Neuronal stem cell (in vitro differentiated cells): ENCODE measurements at regions not wholly inside any gene's neighbourhood (a gene's known extent, or its start where the extent isn't known, plus 50 kb on each side); places are given as distances from the start of the nearest gene placed in this dataset.

Experiments used
- DNase-seq: peaks from one replicate; pipeline ENCODE4 v3.0.0-alpha.2; 2013; ENCODE audit warnings: low spot score
- H2AFZ ChIP-seq: one replicate; pipeline ENCODE4 v1.6.1; 2013; ENCODE audit warnings: mild to moderate bottlenecking, low read length, inconsistent platforms
- H2AK5ac ChIP-seq: 2 replicates; pipeline ENCODE4 v1.6.1; 2013; ENCODE audit warnings: low read depth, mild to moderate bottlenecking, inconsistent platforms, low read length, moderate library complexity, mixed read lengths
- H2BK120ac ChIP-seq: 2 replicates; pipeline ENCODE4 v1.6.1; 2013; ENCODE audit warnings: low read depth, mild to moderate bottlenecking, inconsistent platforms, low read length, moderate library complexity, mixed read lengths
- H2BK12ac ChIP-seq: one replicate; pipeline ENCODE4 v1.6.1; 2013; ENCODE audit warnings: low read length, inconsistent platforms
- H2BK15ac ChIP-seq: 2 replicates; pipeline ENCODE4 v1.6.1; 2013; ENCODE audit warnings: mild to moderate bottlenecking, low read length, inconsistent platforms, mixed read lengths
- H2BK5ac ChIP-seq: one replicate; pipeline ENCODE4 v1.6.1; 2013; ENCODE audit warnings: inconsistent platforms, mild to moderate bottlenecking, low read length, moderate library complexity
- H3K14ac ChIP-seq: one replicate; pipeline ENCODE4 v1.6.1; 2013; ENCODE audit warnings: low read length, inconsistent platforms
- H3K18ac ChIP-seq: 2 replicates; pipeline ENCODE4 v1.6.1; 2013; ENCODE audit warnings: low read length, inconsistent platforms
- H3K23ac ChIP-seq: 2 replicates; pipeline ENCODE4 v1.6.1; 2013; ENCODE audit warnings: low read depth, mild to moderate bottlenecking, mixed read lengths, low read length, inconsistent platforms; ENCODE audit not compliant: poor library complexity
- H3K27ac ChIP-seq: replicated peaks from 3 replicates; pipeline ENCODE4 v1.5.1; 2013; ENCODE audit warnings: low read length, inconsistent platforms
- H3K27me3 ChIP-seq, 3 experiments: 2 replicates each; pipeline ENCODE4 v1.6.1; 2013; ENCODE audit warnings: low read length in 3 of 3, mild to moderate bottlenecking in 2 of 3, inconsistent platforms in 1 of 3, low read depth in 1 of 3, mixed read lengths in 1 of 3, moderate library complexity in 1 of 3; ENCODE audit not compliant: control insufficient read depth in 3 of 3, insufficient read depth in 3 of 3
- H3K36me3 ChIP-seq, 2 donors: replicated peaks in 1 of 2; 2 replicates each; pipeline ENCODE4 v1.6.1; 2013; ENCODE audit warnings: low read length in 2 of 2; ENCODE audit not compliant: control insufficient read depth in 2 of 2, insufficient read depth in 2 of 2
- H3K4ac ChIP-seq: 2 replicates; pipeline ENCODE4 v1.6.1; 2013; ENCODE audit warnings: inconsistent platforms, mild to moderate bottlenecking, low read length, moderate library complexity
- H3K4me1 ChIP-seq, 2 donors: 1 replicate in 1 of 2; 2 replicates in 1 of 2; pipeline ENCODE4 v1.6.1; 2013; ENCODE audit warnings: low read length in 2 of 2, low read depth in 1 of 2; ENCODE audit not compliant: control insufficient read depth in 2 of 2, insufficient read depth in 1 of 2
- H3K4me2 ChIP-seq: one replicate; pipeline ENCODE4 v1.6.1; 2013; ENCODE audit warnings: mild to moderate bottlenecking, low read length, inconsistent platforms; ENCODE audit not compliant: insufficient read depth, poor library complexity, severe bottlenecking
- H3K4me3 ChIP-seq, 2 donors: 2 replicates each; pipeline ENCODE4 v1.5.1; 2013; ENCODE audit warnings: low read length in 2 of 2, mild to moderate bottlenecking in 2 of 2, inconsistent platforms in 1 of 2, moderate library complexity in 1 of 2
- H3K79me1 ChIP-seq: one replicate; pipeline ENCODE4 v1.6.1; 2013; ENCODE audit warnings: low read depth, mild to moderate bottlenecking, inconsistent platforms, low read length, moderate library complexity
- H3K9ac ChIP-seq: one replicate; pipeline ENCODE4 v1.6.1; 2013; ENCODE audit warnings: mild to moderate bottlenecking, low read depth, low read length, inconsistent platforms; ENCODE audit not compliant: poor library complexity
- H3K9me3 ChIP-seq, 2 donors: replicated peaks in 1 of 2; 2 replicates each; pipeline versions ENCODE3 to v1.6.1; 2013; ENCODE audit warnings: low read length in 2 of 2, mild to moderate bottlenecking in 2 of 2, inconsistent platforms in 1 of 2, low read depth in 1 of 2, mixed read lengths in 1 of 2, moderate library complexity in 1 of 2; ENCODE audit not compliant: control insufficient read depth in 2 of 2, insufficient read depth in 1 of 2
- H4K8ac ChIP-seq: one replicate; pipeline ENCODE4 v1.6.1; 2013; ENCODE audit warnings: low read depth, mild to moderate bottlenecking, inconsistent platforms, low read length, moderate library complexity
- H4K91ac ChIP-seq: one replicate; pipeline ENCODE4 v1.6.1; 2013; ENCODE audit warnings: low read length, low read depth, mild to moderate bottlenecking, inconsistent platforms; ENCODE audit not compliant: poor library complexity
- WGBS, 2 donors: extraction: QIAGEN DNeasy Blood & Tissue Kit; methylation state at CpG; one replicate each; pipeline ENCODE4 v1.1.7; 2013; ENCODE audit warnings: missing lambda C conversion rate in 2 of 2, mixed read lengths in 1 of 2; ENCODE audit not compliant: insufficient read length in 2 of 2, insufficient replicate concordance in 1 of 2; ENCODE audit errors: extremely low coverage in 2 of 2; 5-methylcytosine and 5-hydroxymethylcytosine counted together

DNA sequence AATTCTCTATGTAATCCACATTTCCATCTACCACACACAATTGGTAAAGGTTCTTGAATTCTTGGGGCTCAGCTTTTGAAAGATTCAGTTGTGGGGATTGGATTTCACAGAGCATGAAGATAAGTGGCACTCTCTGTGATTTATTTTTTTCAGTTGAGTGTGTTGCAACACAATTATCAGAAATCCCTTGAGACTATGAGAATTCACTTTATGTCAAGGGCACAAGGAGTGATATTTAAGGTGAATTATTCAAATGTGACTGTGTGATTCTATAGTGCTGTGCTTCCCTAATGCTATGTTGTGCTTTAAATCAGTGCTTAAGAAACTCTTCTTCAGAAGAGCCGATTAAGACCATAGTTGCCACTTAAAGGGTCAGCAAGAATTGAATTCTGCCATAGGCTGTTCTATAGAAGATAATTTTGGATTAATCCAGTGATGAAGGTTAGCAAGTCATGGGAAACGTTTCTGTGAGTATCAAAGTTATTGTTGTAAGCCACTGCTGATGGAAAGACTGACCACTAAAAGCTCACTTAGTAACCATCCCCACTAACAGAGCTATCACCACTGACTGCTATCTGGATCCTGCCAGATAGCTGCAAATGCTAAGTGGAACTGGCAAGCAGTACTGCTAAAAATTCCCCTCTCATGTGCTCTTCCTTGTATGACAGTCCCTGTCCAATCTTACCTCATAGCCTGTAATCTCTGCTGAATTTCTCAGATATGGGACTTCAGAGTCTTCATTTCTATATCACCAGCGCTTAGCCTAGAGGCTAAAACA lies 134.0 kb upstream of the SEMA3D start:
- Histone ChIP-seq H3K9me3 (no peaks in the 10 kb centered on the region), H3K27me3 (no peaks in the 10 kb centered on the region), H3K18ac (no peak overlapping the region), H3K4me1 (peaks cover 0 to 2% of the 10 kb centered on the region in 2 donors), H3K4me3 (no peak overlapping the region), H2AFZ (no peak overlapping the region), H3K9ac (no peak overlapping the region), H3K27ac (no peak overlapping the region), H2BK15ac (no peak overlapping the region), H2BK12ac (no peak overlapping the region), H3K14ac (no peak overlapping the region), H3K4ac (no peak overlapping the region), H4K91ac (no peak overlapping the region), H4K8ac (no peak overlapping the region), H3K4me2 (no peak overlapping the region), H2AK5ac (no peak overlapping the region), H3K79me1 (peaks cover 2% of the 10 kb centered on the region), H3K23ac (no peak overlapping the region), H2BK5ac (no peak overlapping the region), H2BK120ac (no peak overlapping the region), H3K36me3 (no peaks in the 10 kb centered on the region)
- no CpG with 5 or more reads among the region's 3 CpGs for WGBS, 2 donors
- no peak for DNase-seq

DNA sequence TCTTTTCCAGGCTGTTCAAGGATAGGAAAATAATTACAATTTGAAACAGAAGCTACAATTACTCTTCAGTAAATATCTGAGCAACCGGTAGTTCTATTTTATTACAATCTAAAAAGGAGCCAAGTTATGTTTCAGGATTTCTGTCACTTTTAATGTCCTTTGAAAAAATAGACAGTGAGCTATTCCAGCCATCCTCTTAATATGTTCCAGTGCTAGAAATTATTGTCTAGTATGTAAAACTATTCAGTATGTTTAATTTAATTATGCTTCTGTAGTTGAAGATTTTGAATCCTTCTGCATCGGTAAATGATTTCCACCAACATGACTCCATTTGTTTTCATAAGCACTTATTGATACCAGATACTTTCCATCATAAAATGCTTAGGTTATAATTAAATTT lies 129.6 kb upstream of the SEMA3D start:
- WGBS, 2 donors = no CpG with 5 or more reads among the region's 2 CpGs
- H2AK5ac ChIP-seq = no peak overlapping the region
- no peak overlapping the region for H3K4ac ChIP-seq

DNA sequence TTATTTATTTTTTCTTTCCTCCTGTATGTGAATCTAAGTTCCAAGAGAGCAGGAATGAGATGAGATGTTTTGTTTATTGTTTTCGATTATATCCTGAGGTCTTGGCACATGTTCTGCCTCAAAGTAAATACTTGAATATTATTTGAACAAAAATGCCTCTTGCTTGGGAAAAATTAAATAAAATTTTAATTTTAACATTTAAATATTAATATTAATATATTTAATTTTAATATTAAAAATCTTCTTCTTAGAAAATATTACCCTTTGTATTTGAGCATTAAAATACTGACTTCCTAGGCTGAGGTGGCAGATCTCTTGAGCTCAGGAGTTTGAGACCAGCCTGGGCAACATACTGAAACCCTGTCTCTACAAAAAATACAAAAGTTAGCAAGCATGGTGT lies 123.4 kb upstream of the SEMA3D start:
- Histone ChIP-seq H3K9ac (no peak overlapping the region), H3K27ac (no peak overlapping the region), H3K4me3 (no peak overlapping the region), H2BK12ac (no peak overlapping the region), H4K91ac (no peak overlapping the region), H4K8ac (no peak overlapping the region), H3K79me1 (no peaks in the 10 kb centered on the region), H2BK15ac (no peak overlapping the region), H3K4ac (no peak overlapping the region), H3K9me3 (no peaks in the 10 kb centered on the region), H3K36me3 (no peaks in the 10 kb centered on the region), H2AK5ac (no peak overlapping the region), H3K27me3 (no peaks in the 10 kb centered on the region), H2BK5ac (no peak overlapping the region), H3K23ac (no peak overlapping the region), H3K4me2 (no peak overlapping the region), H3K18ac (no peak overlapping the region), H2AFZ (no peak overlapping the region), H3K14ac (no peak overlapping the region), H3K4me1 (no peaks in the 10 kb centered on the region), H2BK120ac (no peak overlapping the region)
- no CpG with 5 or more reads among the region's 1 CpG for WGBS, 2 donors
- no peak for DNase-seq

More for the DNA sequence above, 129.6 kb upstream of the SEMA3D start:
- H4K8ac ChIP-seq = no peak overlapping the region
- H3K4me3 ChIP-seq = no peak overlapping the region
- H3K18ac ChIP-seq = no peak overlapping the region
- no peak overlapping the region for H3K9ac ChIP-seq
- no peak for DNase-seq
- H3K9me3 ChIP-seq = no peaks in the 10 kb centered on the region
- H3K4me1 ChIP-seq = peaks cover 0 to 3% of the 10 kb centered on the region in 2 donors
- no peak overlapping the region for H4K91ac ChIP-seq
- H3K79me1 ChIP-seq = peaks cover 2% of the 10 kb centered on the region
- H2BK120ac ChIP-seq = no peak overlapping the region
- H3K23ac ChIP-seq = no peak overlapping the region
- H3K14ac ChIP-seq = no peak overlapping the region
- H2AFZ ChIP-seq = no peak overlapping the region
- H3K27ac ChIP-seq = no peak overlapping the region
- H3K27me3 ChIP-seq = no peaks in the 10 kb centered on the region
- no peak overlapping the region for H3K4me2 ChIP-seq
- H2BK12ac ChIP-seq = no peak overlapping the region
- H2BK15ac ChIP-seq = no peak overlapping the region
- no peaks in the 10 kb centered on the region for H3K36me3 ChIP-seq
- no peak overlapping the region for H2BK5ac ChIP-seq

- H2AFZ ChIP-seq = no peak overlapping the region
- H3K27me3 ChIP-seq = no peaks in the 10 kb centered on the region
- no peak overlapping the region for H3K14ac ChIP-seq
- no peaks in the 10 kb centered on the region for H3K4me1 ChIP-seq
- DNase-seq = no peak
- no peak overlapping the region for H4K91ac ChIP-seq
- H3K4me3 ChIP-seq = no peak overlapping the region
- H3K9me3 ChIP-seq = no peaks in the 10 kb centered on the region
- no peak overlapping the region for H2BK15ac ChIP-seq
- H3K36me3 ChIP-seq = no peaks in the 10 kb centered on the region
- no CpG with 5 or more reads among the region's 2 CpGs for WGBS, 2 donors
- no peaks in the 10 kb centered on the region for H3K79me1 ChIP-seq
- no peak overlapping the region for H3K18ac ChIP-seq
- H3K4ac ChIP-seq = no peak overlapping the region
- no peak overlapping the region for H2BK5ac ChIP-seq
- H2BK12ac ChIP-seq = no peak overlapping the region
- no peak overlapping the region for H2BK120ac ChIP-seq
- H3K27ac ChIP-seq = no peak overlapping the region
- H3K9ac ChIP-seq = no peak overlapping the region
- H3K23ac ChIP-seq = no peak overlapping the region
- H3K4me2 ChIP-seq = no peak overlapping the region
- no peak overlapping the region for H2AK5ac ChIP-seq
- H4K8ac ChIP-seq = no peak overlapping the region
Observed at GRCh38 chr7:85306115-85306514, 119.3 kb upstream of the SEMA3D start.
